ENCODE measurements at regions not wholly inside any gene's neighbourhood (a gene's known extent, or its start where the extent isn't known, plus 50 kb on each side); places are given as distances from the start of the nearest gene placed in this dataset.

- no peak for TF ChIP-seq CTCF (IDR thresholded peaks at IDR 0.05; ENCODE audit: low read depth, low read length, missing control alignments)
- no peak overlapping the region for H3K4me3 ChIP-seq (ENCODE audit: low read depth, low read length)
- in situ Hi-C loops (cut with HindIII; ENCODE audit: low sequenced_read_pairs), result no loop called here
- no peak for DNase-seq (ENCODE audit: low read depth)
Measured at GRCh38 chr3:157590273-157590672, 87.1 kb upstream of the VEPH1 start.

- in situ Hi-C loops (cut with HindIII; ENCODE audit: low sequenced_read_pairs), result no loop called here
- TF ChIP-seq CTCF (IDR thresholded peaks at IDR 0.05; ENCODE audit: low read depth, low read length, missing control alignments), result no peak
- H3K4me3 ChIP-seq (ENCODE audit: low read depth, low read length), result no peak overlapping the region
- no peak for DNase-seq (ENCODE audit: low read depth)
Measured at GRCh38 chr3:157589211-157589610, 86.0 kb upstream of the VEPH1 start.

GRCh38 chr3:157588386-157589060 is 85.3 kb upstream of the VEPH1 start:
- H3K4me3 ChIP-seq (ENCODE audit: low read depth, low read length), result no peak overlapping the region
- no peak for DNase-seq (ENCODE audit: low read depth)
- TF ChIP-seq CTCF (IDR thresholded peaks at IDR 0.05; ENCODE audit: low read depth, low read length, missing control alignments), result no peak
- in situ Hi-C loops (cut with HindIII; ENCODE audit: low sequenced_read_pairs), result no loop called here

GRCh38 chr3:157586293-157586692 is 83.1 kb upstream of the VEPH1 start:
- no peak for DNase-seq (ENCODE audit: low read depth)
- in situ Hi-C loops (cut with HindIII; ENCODE audit: low sequenced_read_pairs), result no loop called here
- no peak overlapping the region for H3K4me3 ChIP-seq (ENCODE audit: low read depth, low read length)
- TF ChIP-seq CTCF (IDR thresholded peaks at IDR 0.05; ENCODE audit: low read depth, low read length, missing control alignments), result no peak

- DNase-seq (ENCODE audit: low read depth), result peak; percentile 5
- no peak overlapping the region for H3K4me3 ChIP-seq (ENCODE audit: low read depth, low read length)
- TF ChIP-seq CTCF (IDR thresholded peaks at IDR 0.05; ENCODE audit: low read depth, low read length, missing control alignments), result no peak
- in situ Hi-C loops (cut with HindIII; ENCODE audit: low sequenced_read_pairs), result no loop called here
Measured at GRCh38 chr3:157585386-157585785, 82.2 kb upstream of the VEPH1 start.

GRCh38 chr3:157582637-157582973 is 79.4 kb upstream of the VEPH1 start:
- no peak overlapping the region for H3K4me3 ChIP-seq (ENCODE audit: low read depth, low read length)
- no peak for TF ChIP-seq CTCF (IDR thresholded peaks at IDR 0.05; ENCODE audit: low read depth, low read length, missing control alignments)
- no peak for DNase-seq (ENCODE audit: low read depth)
- in situ Hi-C loops (cut with HindIII; ENCODE audit: low sequenced_read_pairs), result no loop called here

All from astrocyte of the cerebellum (primary cell).